Hematopoietic multipotent progenitor cell treated with erythropoietin and hydrocortisone succinate and interleukin-3 and kit ligand, for 17 days (in vitro differentiated cells): ENCODE measurements at regions not wholly inside any gene's neighbourhood (a gene's known extent, or its start where the extent isn't known, plus 50 kb on each side); places are given as distances from the start of the nearest gene placed in this dataset.
A peak's percentile ranks its signal among the peaks of the same experiment; 100 is the strongest.
"Not testable (repeated sequence)": the region's sequence is repeated elsewhere in the genome, so short reads cannot be mapped to it uniquely, and the experiment has no call there.

Experiments
- DNase-seq: peaks from one replicate; pipeline ENCODE4 v3.0.0-alpha.2; 2015; ENCODE audit warnings: low spot score

GRCh38 chr3:112736805-112737566, 96.0 kb upstream of the CCDC80 start:
- no peak for DNase-seq

- DNase-seq = no peak
These were observed 95.4 kb upstream of the CCDC80 start for GRCh38 chr3:112736386-112736785.

DNA sequence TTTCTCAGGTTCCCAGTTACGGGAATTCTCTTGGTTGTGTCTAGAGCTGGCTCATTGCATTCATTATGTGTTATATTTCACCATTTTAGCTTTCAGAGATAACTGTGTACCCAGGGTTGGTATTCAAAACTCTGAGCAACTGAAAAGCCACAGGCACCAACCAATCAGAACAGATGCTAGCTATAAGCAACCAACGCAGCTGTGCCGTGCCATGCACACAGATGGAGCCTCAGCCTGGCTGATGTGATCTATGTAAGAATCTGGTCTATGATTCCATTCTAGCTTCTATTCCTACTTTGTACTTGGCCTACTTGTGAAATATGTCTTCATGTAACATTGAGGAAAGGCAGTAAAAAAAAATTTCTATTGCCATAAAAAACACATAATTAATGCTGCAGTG, 95.0 kb upstream of the CCDC80 start:
- no peak for DNase-seq

- peak; percentile 53 for DNase-seq
These were observed 93.9 kb upstream of the CCDC80 start for GRCh38 chr3:112734736-112735350.

- DNase-seq = no peak
These were observed 93.2 kb upstream of the CCDC80 start for GRCh38 chr3:112734171-112734570.

DNA sequence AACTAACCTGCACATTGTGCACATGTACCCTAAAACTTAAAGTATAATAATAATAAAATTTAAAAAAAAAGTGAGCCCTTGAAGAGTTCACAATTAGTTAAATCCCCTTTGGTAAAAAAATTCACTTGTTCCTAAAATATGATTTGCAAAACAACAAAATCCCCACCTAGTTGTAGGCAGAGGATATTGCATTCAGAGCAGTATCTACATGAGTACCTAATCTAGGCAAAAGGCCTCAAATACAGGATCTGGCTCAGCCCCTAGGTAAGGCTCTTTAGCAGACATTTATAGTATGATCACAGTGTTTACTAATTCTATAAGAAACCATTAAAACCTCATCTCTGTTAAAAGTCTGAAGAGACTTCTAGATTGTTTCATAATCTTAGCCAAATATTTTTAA, 89.3 kb upstream of the CCDC80 start:
- no peak for DNase-seq

- DNase-seq = no peak
These were observed 80.3 kb upstream of the CCDC80 start for GRCh38 chr3:112721231-112721630.

DNA sequence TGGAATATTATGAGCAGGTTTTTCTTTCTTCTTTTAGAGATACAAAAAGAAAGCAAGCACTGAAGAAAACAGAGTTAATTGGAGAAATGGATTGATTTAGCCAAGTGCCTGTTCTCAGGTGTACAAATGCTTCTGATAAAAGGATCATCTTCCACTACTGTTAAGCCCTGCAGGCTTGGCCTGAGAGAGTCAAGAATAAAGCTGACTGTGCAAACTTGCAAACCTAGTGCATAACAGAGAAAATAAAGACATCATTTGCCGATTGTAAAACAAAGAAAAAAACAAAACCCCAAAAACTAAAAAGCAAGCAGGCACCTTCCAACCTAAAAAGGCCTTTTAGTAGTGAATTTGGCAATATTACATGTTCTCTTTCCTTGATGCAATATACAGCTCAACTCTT, 78.0 kb upstream of the CCDC80 start:
- DNase-seq = no peak

GRCh38 chr3:112718516-112718915, 77.6 kb upstream of the CCDC80 start:
- no peak for DNase-seq

- no peak for DNase-seq
These were observed 69.0 kb upstream of the CCDC80 start for GRCh38 chr3:112709911-112710310.

GRCh38 chr3:112699436-112699978, 58.6 kb upstream of the CCDC80 start:
- no peak for DNase-seq

GRCh38 chr3:112698442-112698841, 57.5 kb upstream of the CCDC80 start:
- DNase-seq = not testable (repeated sequence)

DNA sequence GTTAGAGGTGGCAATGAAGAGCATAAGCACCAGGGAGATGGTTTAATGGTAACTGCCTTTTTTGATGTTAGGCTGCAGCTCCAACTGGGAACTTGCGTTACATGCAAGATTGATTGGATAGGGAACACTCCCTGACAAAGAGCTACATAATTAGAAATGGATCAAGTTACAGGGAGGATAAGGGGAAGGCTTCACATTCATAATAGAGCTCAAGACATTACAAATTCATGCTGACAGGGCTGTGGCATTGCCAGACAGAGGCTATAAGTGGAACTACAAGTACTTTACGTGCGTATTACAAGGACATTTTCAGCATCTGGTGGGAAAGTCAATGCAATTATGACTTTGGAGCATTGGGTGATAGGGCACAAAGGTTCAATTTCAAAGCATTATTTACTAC, 55.3 kb upstream of the CCDC80 start:
- DNase-seq = not testable (repeated sequence)

DNA sequence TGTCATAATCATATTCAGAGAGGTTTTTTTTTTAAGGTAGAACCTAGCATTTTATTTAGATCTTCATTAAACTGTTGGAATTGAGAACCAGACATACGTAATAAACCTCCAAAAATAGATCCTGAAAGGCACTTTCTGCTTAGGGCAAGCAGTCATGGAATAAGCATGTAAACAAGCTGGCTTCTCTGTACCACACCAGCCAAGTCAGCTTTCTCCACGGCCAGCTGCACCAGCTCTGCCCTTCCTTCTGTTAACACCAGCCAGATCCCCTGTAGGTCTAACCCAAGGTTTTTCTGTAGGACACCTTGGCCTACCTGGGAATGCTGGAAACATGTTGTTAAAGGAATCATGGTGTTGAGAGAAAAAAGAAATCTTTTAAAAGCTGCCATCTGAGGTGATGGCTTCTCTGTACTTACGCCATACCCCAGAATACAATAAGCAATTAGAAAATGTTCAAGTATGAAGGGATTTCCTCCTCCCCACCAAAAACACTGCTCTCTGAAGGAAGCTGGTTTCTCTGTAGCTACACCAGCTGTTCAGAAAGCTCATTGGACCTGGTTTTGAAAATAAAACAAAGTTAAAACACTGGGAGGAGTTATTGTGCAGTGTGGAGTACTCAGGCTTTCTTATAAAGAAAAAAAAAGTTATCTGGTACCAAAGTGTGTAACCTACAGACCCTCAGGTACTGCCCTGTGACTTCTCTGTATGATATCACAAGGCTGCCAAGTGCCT, 54.6 kb upstream of the CCDC80 start:
- not testable (repeated sequence) for DNase-seq

GRCh38 chr3:112694906-112695305, 54.0 kb upstream of the CCDC80 start:
- not testable (repeated sequence) for DNase-seq

DNA sequence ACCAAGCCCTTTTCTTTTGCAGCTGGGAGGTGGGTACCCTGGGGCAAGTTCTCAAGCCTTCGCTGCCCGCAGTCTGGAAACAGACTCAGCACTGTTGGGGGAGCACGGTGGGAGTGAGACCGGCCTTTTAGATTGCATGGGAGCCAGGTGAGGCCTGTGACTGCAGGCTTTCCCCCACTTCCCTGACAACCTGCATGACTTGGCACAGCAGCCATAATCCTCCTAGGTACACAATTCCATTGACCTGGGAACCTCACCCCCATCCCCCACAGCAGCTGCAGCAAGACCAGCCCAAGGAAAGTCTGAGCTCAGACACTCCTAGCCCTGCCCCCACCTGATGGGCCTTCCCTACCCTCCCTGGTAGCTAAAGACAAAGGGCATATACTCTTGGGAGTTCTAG, 52.2 kb upstream of the CCDC80 start:
- DNase-seq = no peak
